Stomach (tissue), 4 donors: ENCODE measurements at regions not wholly inside any gene's neighbourhood (a gene's known extent, or its start where the extent isn't known, plus 50 kb on each side); places are given as distances from the start of the nearest gene placed in this dataset.

Experiments used
- CTCF ChIP-seq, 7 experiments: fragments of 450-650 bp in 4 of 7; fragments of 200-600 bp in 3 of 7; sonication (generic) in 3 of 7; IDR thresholded peaks; one replicate each; pipeline ENCODE4 v1.5.1; 2016 to 2019; ENCODE audit warnings: antibody characterized with exemption in 7 of 7, control low read depth in 2 of 7, mild to moderate bottlenecking in 1 of 7
- POLR2A ChIP-seq, 4 donors: fragments of 450-650 bp; IDR thresholded peaks; one replicate each; pipeline ENCODE4 v1.6.1; 2016; ENCODE audit warnings: antibody characterized with exemption in 4 of 4, control low read depth in 2 of 4, mild to moderate bottlenecking in 1 of 4, moderate library complexity in 1 of 4

GRCh38 chr1:199046618-199047017 lies 407.8 kb downstream of the PTPRC start:
- no peak for TF ChIP-seq CTCF (IDR thresholded peaks at IDR 0.05)
- TF ChIP-seq POLR2A (IDR thresholded peaks at IDR 0.05): no peak
